Fibroblast of skin of abdomen (primary cell): ENCODE measurements at regions not wholly inside any gene's neighbourhood (a gene's known extent, or its start where the extent isn't known, plus 50 kb on each side); places are given as distances from the start of the nearest gene placed in this dataset.

Experiments used
- DNase-seq: peaks from one replicate; pipeline ENCODE4 v3.0.0-alpha.2; 2013

DNA sequence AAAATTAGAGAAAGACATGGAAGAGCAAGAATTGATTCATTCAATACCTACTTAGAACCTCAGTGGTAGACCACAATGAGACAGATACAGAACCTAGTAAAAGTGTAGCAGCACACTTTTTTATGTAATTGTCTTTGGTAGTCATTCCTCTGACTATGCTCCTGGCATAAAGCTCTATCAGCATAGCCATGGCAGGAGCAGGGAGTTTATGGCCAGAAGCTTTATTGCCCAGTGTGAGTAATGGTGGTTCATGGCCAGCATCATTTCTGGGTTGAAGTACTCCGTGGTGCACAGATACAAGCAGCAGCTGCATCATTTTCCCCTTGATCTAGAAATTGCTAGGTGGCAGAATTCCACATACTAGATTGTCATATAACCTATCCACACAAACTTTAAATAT is 352.6 kb downstream of the TBC1D4 start:
- no peak for DNase-seq

GRCh38 chr13:75124415-75124814 is 357.6 kb downstream of the TBC1D4 start:
- DNase-seq: no peak

GRCh38 chr13:75123428-75123827 is 358.5 kb downstream of the TBC1D4 start:
- DNase-seq: no peak

DNA sequence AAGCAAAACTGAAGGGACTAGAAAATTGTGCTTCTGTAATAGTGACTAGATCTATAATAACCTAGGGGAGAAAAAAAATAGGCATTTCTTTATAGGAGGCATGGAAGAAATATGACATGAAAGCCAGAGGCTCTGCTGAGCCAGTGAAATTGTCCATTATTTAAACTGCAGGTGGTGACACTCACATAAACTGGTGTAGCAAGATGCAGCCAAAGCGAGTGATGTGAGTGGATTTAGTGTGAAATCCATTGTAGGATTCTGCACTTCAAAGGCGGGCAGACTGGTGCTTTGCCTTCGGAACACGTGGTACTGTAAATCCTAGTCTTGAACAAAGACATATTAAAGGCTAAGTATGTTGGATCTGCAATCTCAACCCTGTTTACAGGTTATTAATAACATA is 361.9 kb downstream of the TBC1D4 start:
- DNase-seq: no peak

DNA sequence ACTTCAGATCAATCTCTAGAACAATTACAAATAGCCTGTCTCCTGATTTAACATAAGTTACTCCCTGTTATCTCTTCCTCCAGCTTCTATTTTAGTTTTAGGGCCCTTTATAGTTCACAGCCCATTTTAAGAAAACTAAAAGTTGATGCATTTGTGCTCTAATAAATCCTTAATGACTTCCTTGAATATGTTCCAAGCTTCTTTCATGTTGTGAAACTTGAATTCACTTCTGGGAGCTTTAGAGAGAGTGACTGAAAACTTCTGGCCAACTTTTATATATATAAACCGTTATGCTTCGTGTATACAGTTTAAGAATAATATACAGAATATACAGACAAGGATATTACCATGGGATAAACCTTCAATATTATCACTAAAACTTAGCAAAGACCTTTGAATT is 366.8 kb downstream of the TBC1D4 start:
- no peak for DNase-seq

DNA sequence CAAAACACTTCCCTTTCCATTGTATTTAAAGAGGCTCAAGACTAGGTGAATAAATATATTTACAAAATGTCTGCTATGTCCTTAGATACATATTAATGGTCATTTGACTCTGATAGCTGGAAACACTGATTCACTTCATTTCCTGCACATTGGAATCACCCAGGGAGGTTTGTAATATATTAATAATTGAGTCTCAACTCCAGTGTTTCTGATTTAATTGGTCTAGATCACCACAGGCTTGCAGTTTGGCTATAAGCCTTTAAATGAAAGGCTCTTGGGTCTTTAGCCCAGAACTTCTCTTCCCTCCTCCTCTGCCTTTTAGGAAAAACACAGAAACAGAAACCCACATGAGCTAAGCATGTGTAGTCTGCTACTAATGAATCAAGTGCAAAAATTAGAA is 378.0 kb downstream of the TBC1D4 start:
- no peak for DNase-seq

DNA sequence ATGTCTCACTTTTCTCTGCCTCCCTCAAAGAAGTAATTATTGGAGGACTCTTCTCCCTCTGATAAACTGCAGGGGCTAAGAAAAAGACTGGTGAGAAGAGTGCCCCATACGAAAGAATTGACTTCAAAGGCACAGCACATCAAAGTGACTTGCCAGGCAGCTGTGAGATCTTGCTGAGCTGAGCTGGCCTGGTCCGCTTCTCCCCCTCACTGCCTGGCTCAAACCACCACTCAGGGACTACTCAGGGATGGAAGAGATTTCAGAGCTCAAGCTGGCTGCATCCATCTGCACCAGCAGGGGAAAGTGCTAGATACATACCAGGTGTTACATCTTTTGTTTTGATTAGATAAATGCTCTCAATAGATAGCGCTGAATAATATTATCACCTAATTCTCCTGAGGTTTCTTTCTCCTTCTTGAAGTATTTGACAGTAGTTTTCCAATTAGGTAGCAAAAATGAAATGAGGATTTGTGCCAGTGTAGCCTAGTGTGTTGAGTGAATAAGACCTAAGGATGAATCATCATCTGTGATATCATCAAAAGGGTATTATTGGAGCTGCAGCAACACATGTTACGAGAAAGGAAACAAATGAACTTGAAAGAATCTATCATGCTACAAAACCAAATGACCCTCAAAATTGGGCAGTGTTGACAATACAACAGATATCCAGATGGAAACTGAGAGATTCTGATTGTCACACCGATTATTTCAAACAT is 379.8 kb downstream of the TBC1D4 start:
- peak; percentile 44 for DNase-seq

DNA sequence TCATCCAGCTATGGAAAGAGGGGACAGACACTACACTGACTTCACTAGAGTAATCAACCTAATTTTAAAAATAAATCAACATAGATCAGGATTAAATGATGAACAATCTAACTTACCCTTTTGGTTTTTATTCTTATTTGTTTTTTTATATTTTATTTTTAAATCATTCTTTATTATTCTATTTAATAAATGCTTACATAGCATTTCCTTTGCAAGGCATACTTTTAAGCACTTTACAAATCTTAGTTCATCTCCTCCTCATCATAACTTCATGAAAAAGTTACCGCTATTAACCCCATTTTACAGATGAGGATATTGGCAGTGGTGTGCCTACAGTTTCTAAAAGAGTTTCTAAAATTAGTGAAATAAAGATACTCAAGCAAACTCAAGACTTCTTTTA is 380.6 kb downstream of the TBC1D4 start:
- DNase-seq: no peak

GRCh38 chr13:75092143-75092542 is 389.8 kb downstream of the TBC1D4 start:
- no peak for DNase-seq

DNA sequence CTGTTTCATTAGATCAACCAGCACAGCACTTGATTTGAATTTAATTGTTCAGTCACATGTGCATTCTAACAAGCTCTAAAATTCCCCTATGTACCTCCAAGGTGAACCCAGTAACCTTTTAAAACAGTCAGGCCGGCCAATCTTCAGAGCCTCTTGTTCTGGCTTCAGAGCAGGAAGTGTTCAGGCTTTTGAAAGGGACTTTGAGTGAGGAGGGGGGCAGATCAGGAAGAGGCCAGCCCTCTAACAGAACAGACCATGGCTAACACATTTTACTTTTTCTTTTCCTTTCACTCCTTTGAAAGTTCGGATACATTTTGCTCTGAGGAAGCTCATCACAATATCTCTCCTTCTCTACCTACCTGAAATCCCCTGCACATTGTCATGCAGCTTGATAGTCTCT is 390.3 kb downstream of the TBC1D4 start:
- DNase-seq: no peak

DNA sequence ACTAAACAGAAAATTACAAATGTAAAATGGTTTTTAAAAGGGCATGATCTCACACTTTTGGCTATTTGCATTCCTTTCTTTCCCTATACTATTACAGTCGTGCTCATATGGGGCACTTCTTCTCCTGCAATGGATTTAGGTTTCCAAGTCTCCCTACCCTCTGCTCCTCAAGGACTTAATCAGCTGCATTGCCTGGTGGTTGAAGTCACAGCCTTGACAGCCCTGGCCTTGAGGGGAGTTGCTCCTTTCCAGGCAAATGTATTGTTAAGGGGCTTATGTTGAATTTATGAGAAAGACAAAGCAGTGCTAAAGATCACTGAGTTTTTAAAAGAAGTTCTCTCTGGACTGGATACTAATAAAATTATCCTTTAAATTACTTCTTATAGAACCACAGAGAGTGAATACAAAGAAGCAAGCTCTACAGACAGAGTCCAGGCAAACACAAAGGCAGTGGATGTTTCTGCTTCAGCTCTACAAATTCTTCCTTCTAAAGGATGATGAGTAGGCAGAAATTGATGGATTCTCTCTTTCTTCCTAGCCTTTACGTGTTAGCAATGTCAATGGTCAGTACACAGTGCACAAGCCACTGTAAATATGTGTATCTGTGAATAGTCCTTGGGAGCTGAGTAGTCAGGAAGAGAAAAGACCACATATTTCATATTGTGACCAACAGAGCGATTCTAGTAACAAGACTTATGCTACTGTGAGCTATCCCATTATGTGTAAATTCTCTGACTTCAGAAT is 390.9 kb downstream of the TBC1D4 start:
- no peak for DNase-seq

DNA sequence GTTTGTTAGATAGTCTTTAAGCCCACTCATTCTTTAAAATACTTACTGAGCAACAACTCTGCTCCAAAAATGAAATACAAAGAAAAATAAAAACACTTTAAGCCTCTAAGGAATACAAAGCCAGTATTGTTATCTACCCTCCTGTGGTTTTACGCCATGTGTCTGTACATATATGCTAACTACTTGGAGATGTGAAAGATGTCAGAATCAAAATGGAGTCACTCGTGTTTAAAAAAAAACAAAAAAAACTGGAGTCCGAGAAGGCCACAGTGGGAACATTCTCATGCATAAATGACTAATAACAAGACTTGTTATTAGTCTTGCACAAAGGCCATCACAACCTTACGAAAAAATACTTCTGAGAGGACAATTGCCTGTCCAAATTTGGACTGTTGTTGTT is 393.1 kb downstream of the TBC1D4 start:
- no peak for DNase-seq

GRCh38 chr13:75079226-75079625 is 402.7 kb downstream of the TBC1D4 start:
- DNase-seq: no peak

GRCh38 chr13:75076476-75076875 is 405.5 kb downstream of the TBC1D4 start:
- DNase-seq: no peak

DNA sequence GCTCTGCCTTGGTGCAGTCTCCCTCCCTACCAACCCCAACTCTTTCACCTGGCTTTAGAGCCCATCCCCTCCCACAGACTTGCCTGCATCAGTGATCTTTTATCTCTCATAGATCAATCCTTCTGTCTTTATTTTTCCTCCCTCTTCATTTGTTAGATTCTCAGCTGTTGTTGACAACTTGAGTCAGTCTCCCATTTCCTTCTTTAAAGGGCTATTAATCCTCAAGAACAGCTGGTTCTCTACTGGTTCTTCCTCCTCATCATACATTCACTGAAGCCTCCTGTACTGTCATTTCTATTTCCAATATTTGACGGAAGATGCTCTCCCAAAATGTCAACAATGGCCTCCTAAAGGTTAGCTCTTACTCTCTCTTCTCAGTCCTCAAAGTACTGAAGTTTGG is 408.2 kb downstream of the TBC1D4 start:
- no peak for DNase-seq

GRCh38 chr13:75072891-75073290 is 409.1 kb downstream of the TBC1D4 start:
- no peak for DNase-seq

DNA sequence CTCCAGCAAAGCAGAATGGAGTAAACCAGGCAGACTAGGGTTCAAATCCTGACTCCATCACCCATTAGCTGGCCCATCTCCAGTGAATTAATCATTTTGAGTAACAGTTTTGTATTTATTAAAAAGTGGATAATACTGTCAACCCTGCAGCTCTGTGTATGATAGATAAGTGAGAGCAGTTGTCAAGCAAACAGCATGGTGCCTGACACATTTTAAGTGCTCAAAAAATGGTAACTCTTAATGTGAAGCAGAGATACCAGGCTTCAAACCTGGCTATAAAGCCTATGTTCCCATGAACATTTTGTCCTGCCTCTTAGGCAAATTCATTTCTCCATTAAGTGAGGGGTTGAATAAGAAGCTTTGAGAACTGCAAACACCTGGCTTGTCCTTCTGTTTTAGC is 409.6 kb downstream of the TBC1D4 start:
- DNase-seq: no peak

DNA sequence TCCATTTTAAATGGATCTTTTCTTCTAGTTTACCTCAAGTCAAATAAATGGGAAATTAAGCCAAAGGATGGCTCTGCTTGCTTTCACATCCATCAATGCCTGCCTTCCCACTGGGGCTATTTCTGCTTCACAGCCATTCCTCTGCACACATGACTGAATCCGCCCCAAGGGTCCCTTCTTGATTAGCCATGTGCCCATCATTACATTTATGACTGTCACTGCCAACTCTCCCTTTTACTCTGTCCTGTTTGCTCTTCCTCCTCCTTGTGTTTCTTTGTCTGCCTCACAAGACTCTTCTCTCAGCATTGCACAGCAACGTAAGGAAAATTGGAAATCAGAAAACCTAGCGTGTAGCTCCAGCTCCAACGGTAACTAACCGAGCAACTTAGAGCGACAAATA is 410.2 kb downstream of the TBC1D4 start:
- DNase-seq: no peak

- no peak for DNase-seq
Measured at GRCh38 chr13:75071395-75071794, 410.6 kb downstream of the TBC1D4 start.

DNA sequence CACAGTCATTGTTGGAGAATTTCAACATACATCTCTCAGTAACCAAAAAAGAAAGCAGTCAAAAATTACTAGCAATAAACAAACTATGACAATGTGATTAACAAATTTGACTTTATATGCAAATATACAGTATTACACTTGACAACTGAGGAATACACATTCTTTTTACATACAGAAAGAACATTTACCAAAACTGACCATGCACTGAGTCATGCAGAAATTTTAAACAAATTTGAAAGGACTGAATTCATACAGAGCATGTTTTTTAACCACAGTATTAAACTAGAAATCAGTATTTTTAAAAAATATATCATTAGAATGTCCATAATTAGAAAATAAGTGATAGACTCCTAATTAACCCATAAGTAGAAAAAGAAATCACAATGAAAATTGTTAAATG is 420.1 kb downstream of the TBC1D4 start:
- DNase-seq: no peak

GRCh38 chr13:75055296-75055695 is 426.7 kb downstream of the TBC1D4 start:
- DNase-seq: no peak

GRCh38 chr13:75052616-75053015 is 429.4 kb downstream of the TBC1D4 start:
- DNase-seq: no peak

GRCh38 chr13:75050419-75051046 is 431.4 kb downstream of the TBC1D4 start:
- DNase-seq: peak; percentile 89

GRCh38 chr13:75049735-75050335 is 432.1 kb downstream of the TBC1D4 start:
- peak; percentile 14 for DNase-seq
